Thyroid gland (tissue), 4 donors: ENCODE measurements at regions not wholly inside any gene's neighbourhood (a gene's known extent, or its start where the extent isn't known, plus 50 kb on each side); places are given as distances from the start of the nearest gene placed in this dataset.

ENCODE experiments used
- DNase-seq, 2 donors: peaks; one replicate each; pipeline ENCODE4 v3.0.0-alpha.2; 2019
- H3K27ac ChIP-seq, 3 donors: fragments of 200-600 bp; sonication (generic); 1 replicate in 2 of 3; 2 replicates in 1 of 3; pipeline ENCODE4 v1.5.1; 2016 to 2019; ENCODE audit warnings: mild to moderate bottlenecking in 1 of 3, moderate library complexity in 1 of 3
- H3K27me3 ChIP-seq: fragments of 200-600 bp; sonication (generic); one replicate; pipeline ENCODE4 v1.5.1; 2019
- H3K36me3 ChIP-seq, 2 donors: fragments of 200-600 bp; sonication (generic); one replicate each; pipeline ENCODE4 v1.5.1; 2016 to 2019
- H3K4me1 ChIP-seq, 2 donors: fragments of 200-600 bp; sonication (generic); one replicate each; pipeline ENCODE4 v1.5.1; 2017 to 2019
- H3K4me3 ChIP-seq, 3 donors: fragments of 200-600 bp; sonication (generic); replicated peaks in 1 of 3; 1 replicate in 2 of 3; 2 replicates in 1 of 3; pipeline ENCODE4 v1.5.1; 2016; ENCODE audit warnings: mild to moderate bottlenecking in 1 of 3
- H3K9me3 ChIP-seq: fragments of 200-600 bp; sonication (generic); one replicate; pipeline ENCODE4 v1.5.1; 2017
- CTCF ChIP-seq, 6 experiments: fragments of 200-600 bp in 3 of 6; fragments of 450-650 bp in 3 of 6; sonication (generic) in 3 of 6; IDR thresholded peaks; one replicate each; pipeline ENCODE4 v1.5.1; 2016 to 2019; ENCODE audit warnings: antibody characterized with exemption in 6 of 6, mild to moderate bottlenecking in 2 of 6, inconsistent platforms in 1 of 6, moderate library complexity in 1 of 6
- POLR2A ChIP-seq, 2 donors: fragments of 450-650 bp; IDR thresholded peaks; one replicate each; pipeline ENCODE4 v1.6.1; 2017; ENCODE audit warnings: antibody characterized with exemption in 2 of 2, mild to moderate bottlenecking in 2 of 2, moderate library complexity in 1 of 2
- WGBS, 2 donors: methylation state at CpG; one replicate each; pipeline ENCODE4 v1.1.5; 2017; 5-methylcytosine and 5-hydroxymethylcytosine counted together
- intact Hi-C: fragments of 100-400 bp; cut with DNase I; formaldehyde crosslinking; loops from one replicate; pipeline ENCODE4 v1.15.1; 2023

- H3K27ac ChIP-seq = no peak overlapping the region
- no peaks in the 10 kb centered on the region for H3K4me1 ChIP-seq
- intact Hi-C loops = no loop called here
- H3K4me3 ChIP-seq = no peak overlapping the region
- TF ChIP-seq CTCF (IDR thresholded peaks at IDR 0.05) = no peak
- TF ChIP-seq POLR2A (IDR thresholded peaks at IDR 0.05) = no peak
- H3K9me3 ChIP-seq = no peaks in the 10 kb centered on the region
- no peaks in the 10 kb centered on the region for H3K27me3 ChIP-seq
- no peaks in the 10 kb centered on the region for H3K36me3 ChIP-seq
- DNase-seq = no peak
- WGBS, 2 donors = 57 to 62% methylated on average over 1 of the region's 1 CpG
Measured at GRCh38 chr13:38617936-38618335, 68.9 kb upstream of the FREM2 start.

GRCh38 chr13:38618336-38618735, 68.5 kb upstream of the FREM2 start:
- H3K27ac ChIP-seq = no peak overlapping the region
- DNase-seq = no peak
- intact Hi-C loops = no loop called here
- no peaks in the 10 kb centered on the region for H3K9me3 ChIP-seq
- 69 to 77% methylated on average over 3 of the region's 3 CpGs for WGBS, 2 donors
- no peak overlapping the region for H3K4me3 ChIP-seq
- H3K27me3 ChIP-seq = no peaks in the 10 kb centered on the region
- TF ChIP-seq POLR2A (IDR thresholded peaks at IDR 0.05) = no peak
- TF ChIP-seq CTCF (IDR thresholded peaks at IDR 0.05) = no peak
- H3K4me1 ChIP-seq = no peaks in the 10 kb centered on the region
- no peaks in the 10 kb centered on the region for H3K36me3 ChIP-seq

DNA sequence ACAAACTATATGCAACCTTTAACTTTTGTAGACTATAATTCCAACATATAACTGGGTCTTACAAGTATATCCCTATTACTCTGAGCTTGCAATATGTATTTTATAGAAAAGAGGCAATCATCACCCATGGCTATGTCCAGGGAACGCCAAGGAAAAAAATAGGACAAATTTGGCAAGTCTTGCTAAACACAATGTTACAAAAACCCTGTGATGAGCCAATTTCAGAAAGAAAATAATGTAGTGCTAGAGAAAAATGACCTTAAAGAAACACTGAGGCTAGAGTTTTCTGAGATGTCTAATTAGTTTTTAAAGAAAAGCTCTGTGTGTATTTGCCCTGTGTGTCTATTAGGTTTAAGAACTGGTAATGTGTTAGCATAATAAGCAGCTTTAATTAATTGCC, 68.0 kb upstream of the FREM2 start:
- intact Hi-C loops = no loop called here
- Histone ChIP-seq H3K27me3 (no peaks in the 10 kb centered on the region), H3K27ac (no peak overlapping the region), H3K9me3 (no peaks in the 10 kb centered on the region), H3K4me1 (no peaks in the 10 kb centered on the region), H3K4me3 (no peak overlapping the region), H3K36me3 (no peaks in the 10 kb centered on the region)
- TF ChIP-seq CTCF (IDR thresholded peaks at IDR 0.05) = no peak
- TF ChIP-seq POLR2A (IDR thresholded peaks at IDR 0.05) = no peak
- WGBS, 2 donors = 78 to 80% methylated on average over 1 of the region's 1 CpG
- DNase-seq = no peak

DNA sequence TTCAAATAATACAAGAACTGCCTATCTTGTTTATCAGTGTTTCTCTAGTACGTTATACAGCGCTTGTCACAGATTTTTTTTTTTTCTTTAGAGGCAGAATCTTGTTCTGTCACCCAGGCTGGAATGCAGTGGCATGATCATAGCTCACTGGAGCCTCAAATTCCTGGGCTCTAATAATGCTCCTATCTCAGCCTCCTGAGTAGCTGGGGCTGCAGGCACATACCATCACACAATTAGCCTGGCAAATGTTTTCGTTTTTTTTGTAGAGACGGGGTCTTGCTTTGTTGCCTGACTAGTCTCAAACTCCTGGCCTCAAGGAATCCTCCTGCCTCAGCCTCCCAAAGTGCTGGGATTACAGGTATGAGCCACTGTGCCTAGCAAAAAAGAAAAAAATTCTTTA, 66.0 kb upstream of the FREM2 start:
- Histone ChIP-seq H3K4me1 (no peaks in the 10 kb centered on the region), H3K4me3 (no peak overlapping the region), H3K27me3 (no peaks in the 10 kb centered on the region), H3K27ac (no peak overlapping the region), H3K36me3 (no peaks in the 10 kb centered on the region), H3K9me3 (no peaks in the 10 kb centered on the region)
- TF ChIP-seq CTCF (IDR thresholded peaks at IDR 0.05) = no peak
- TF ChIP-seq POLR2A (IDR thresholded peaks at IDR 0.05) = no peak
- 85 to 90% methylated on average over 4 of the region's 4 CpGs for WGBS, 2 donors
- intact Hi-C loops = no loop called here
- no peak for DNase-seq

- TF ChIP-seq CTCF (IDR thresholded peaks at IDR 0.05) = no peak
- TF ChIP-seq POLR2A (IDR thresholded peaks at IDR 0.05) = no peak
- intact Hi-C loops = no loop called here
- Histone ChIP-seq H3K36me3 (no peaks in the 10 kb centered on the region), H3K27ac (no peak overlapping the region), H3K4me3 (no peak overlapping the region), H3K9me3 (no peaks in the 10 kb centered on the region), H3K27me3 (no peaks in the 10 kb centered on the region), H3K4me1 (no peaks in the 10 kb centered on the region)
- 43 to 63% methylated on average over 10 of the region's 10 CpGs for WGBS, 2 donors
- DNase-seq = no peak
Measured at GRCh38 chr13:38624822-38625221, 62.1 kb upstream of the FREM2 start.
